GM18505 (cell line): ENCODE measurements at regions not wholly inside any gene's neighbourhood (a gene's known extent, or its start where the extent isn't known, plus 50 kb on each side); places are given as distances from the start of the nearest gene placed in this dataset.

Experiments
- ATAC-seq: cut with Tn5 transposase; IDR thresholded peaks from one replicate; pipeline ENCODE4 v1.9.1; 2021; ENCODE audit not compliant: unreplicated experiment
- POLR2A ChIP-seq: IDR thresholded peaks from 4 replicates; pipeline ENCODE4 v1.6.1; 2011; ENCODE audit warnings: borderline replicate concordance; ENCODE audit not compliant: insufficient read depth, insufficient read length; ENCODE audit errors: extremely low read depth

GRCh38 chrX:39451046-39451445, 646.7 kb downstream of the BCOR start:
- no peak for ATAC-seq

GRCh38 chrX:39452401-39452800, 645.4 kb downstream of the BCOR start:
- no peak for ATAC-seq
- no peak for TF ChIP-seq POLR2A

More at GRCh38 chrX:39451046-39451445, 646.7 kb downstream of the BCOR start:
- TF ChIP-seq POLR2A: no peak

GRCh38 chrX:39453889-39454621, 643.7 kb downstream of the BCOR start:
- ATAC-seq: no peak
- no peak for TF ChIP-seq POLR2A

- TF ChIP-seq POLR2A: no peak
- no peak for ATAC-seq
Observed at GRCh38 chrX:39456894-39457604, 640.7 kb downstream of the BCOR start.

- no peak for ATAC-seq
- no peak for TF ChIP-seq POLR2A
Observed at GRCh38 chrX:39458779-39459178, 639.0 kb downstream of the BCOR start.

- TF ChIP-seq POLR2A: no peak
- ATAC-seq: no peak
Observed at GRCh38 chrX:39459204-39459603, 638.6 kb downstream of the BCOR start.

GRCh38 chrX:39459952-39460351, 637.8 kb downstream of the BCOR start:
- TF ChIP-seq POLR2A: no peak
- ATAC-seq: no peak

- no peak for ATAC-seq
- no peak for TF ChIP-seq POLR2A
Observed at GRCh38 chrX:39460499-39460898, 637.3 kb downstream of the BCOR start.

GRCh38 chrX:39462835-39463234, 634.9 kb downstream of the BCOR start:
- no peak for ATAC-seq
- TF ChIP-seq POLR2A: no peak

GRCh38 chrX:39464253-39464652, 633.5 kb downstream of the BCOR start:
- ATAC-seq: no peak
- no peak for TF ChIP-seq POLR2A

GRCh38 chrX:39465467-39465866, 632.3 kb downstream of the BCOR start:
- no peak for ATAC-seq
- TF ChIP-seq POLR2A: no peak

- TF ChIP-seq POLR2A: no peak
- no peak for ATAC-seq
Observed at GRCh38 chrX:39465906-39466305, 631.9 kb downstream of the BCOR start.

- ATAC-seq: no peak
- no peak for TF ChIP-seq POLR2A
Observed at GRCh38 chrX:39469126-39469525, 628.6 kb downstream of the BCOR start.
